ENCODE measurements at regions not wholly inside any gene's neighbourhood (a gene's known extent, or its start where the extent isn't known, plus 50 kb on each side); places are given as distances from the start of the nearest gene placed in this dataset.
"Not testable (repeated sequence)": the region's sequence is repeated elsewhere in the genome, so short reads cannot be mapped to it uniquely, and the experiment has no call there.

DNA sequence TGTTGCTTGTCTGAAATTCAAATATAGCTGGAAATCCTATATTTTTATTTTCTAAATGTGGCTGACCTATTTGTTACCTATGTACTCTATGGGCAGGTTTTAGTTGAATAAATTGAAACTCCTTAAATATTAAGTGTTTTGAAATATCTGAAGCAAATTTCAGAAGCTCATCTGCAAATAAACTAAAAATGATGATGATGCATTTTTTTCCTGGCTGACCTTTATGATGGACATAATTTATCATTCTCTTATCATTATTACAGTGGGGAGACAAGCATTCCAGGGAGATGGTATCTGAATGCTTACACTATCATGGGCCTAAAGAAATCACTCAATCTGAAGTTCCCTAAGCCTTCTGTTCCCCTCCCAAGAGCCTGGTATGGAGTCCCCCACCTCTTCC lies 1225.2 kb downstream of the AACS start:
- no peaks in the 10 kb centered on the region for H3K36me3 ChIP-seq (ENCODE audit: insufficient read depth, low read length)
- H3F3A ChIP-seq (ENCODE audit: insufficient read depth, low read length) = no peaks in the 10 kb centered on the region
- H2AFZ ChIP-seq (ENCODE audit: low read length) = no peak overlapping the region
- no peak overlapping the region for H3K4me2 ChIP-seq (ENCODE audit: low read length)
- H3K27me3 ChIP-seq (ENCODE audit: insufficient read depth, low read length) = no peaks in the 10 kb centered on the region
- no peaks in the 10 kb centered on the region for H3K9me3 ChIP-seq (ENCODE audit: low read length)
- no peaks in the 10 kb centered on the region for H3K9me2 ChIP-seq (ENCODE audit: low read depth, low read length)
- no peaks in the 10 kb centered on the region for H3K79me2 ChIP-seq (ENCODE audit: insufficient read depth, low read length)
- no peak overlapping the region for H3K27ac ChIP-seq (ENCODE audit: low read depth, low read length, poor library complexity, severe bottlenecking)
- H4K20me1 ChIP-seq (ENCODE audit: insufficient read depth, low read length) = no peaks in the 10 kb centered on the region
- H3K9ac ChIP-seq (ENCODE audit: low read length) = no peak overlapping the region
- H3K4me3 ChIP-seq (ENCODE audit: low read depth, low read length, poor library complexity, severe bottlenecking) = no peak overlapping the region
- TF ChIP-seq EZH2 (IDR thresholded peaks at IDR 0.05; ENCODE audit: borderline replicate concordance, low read length) = no peak
- TF ChIP-seq, protein P1, sequence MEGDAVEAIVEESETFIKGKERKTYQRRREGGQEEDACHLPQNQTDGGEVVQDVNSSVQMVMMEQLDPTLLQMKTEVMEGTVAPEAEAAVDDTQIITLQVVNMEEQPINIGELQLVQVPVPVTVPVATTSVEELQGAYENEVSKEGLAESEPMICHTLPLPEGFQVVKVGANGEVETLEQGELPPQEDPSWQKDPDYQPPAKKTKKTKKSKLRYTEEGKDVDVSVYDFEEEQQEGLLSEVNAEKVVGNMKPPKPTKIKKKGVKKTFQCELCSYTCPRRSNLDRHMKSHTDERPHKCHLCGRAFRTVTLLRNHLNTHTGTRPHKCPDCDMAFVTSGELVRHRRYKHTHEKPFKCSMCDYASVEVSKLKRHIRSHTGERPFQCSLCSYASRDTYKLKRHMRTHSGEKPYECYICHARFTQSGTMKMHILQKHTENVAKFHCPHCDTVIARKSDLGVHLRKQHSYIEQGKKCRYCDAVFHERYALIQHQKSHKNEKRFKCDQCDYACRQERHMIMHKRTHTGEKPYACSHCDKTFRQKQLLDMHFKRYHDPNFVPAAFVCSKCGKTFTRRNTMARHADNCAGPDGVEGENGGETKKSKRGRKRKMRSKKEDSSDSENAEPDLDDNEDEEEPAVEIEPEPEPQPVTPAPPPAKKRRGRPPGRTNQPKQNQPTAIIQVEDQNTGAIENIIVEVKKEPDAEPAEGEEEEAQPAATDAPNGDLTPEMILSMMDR (IDR thresholded peaks at IDR 0.05; ENCODE audit: low read length) = no peak
- no peaks in the 10 kb centered on the region for H3K4me1 ChIP-seq (ENCODE audit: insufficient read depth, low read length, severe bottlenecking)

DNA sequence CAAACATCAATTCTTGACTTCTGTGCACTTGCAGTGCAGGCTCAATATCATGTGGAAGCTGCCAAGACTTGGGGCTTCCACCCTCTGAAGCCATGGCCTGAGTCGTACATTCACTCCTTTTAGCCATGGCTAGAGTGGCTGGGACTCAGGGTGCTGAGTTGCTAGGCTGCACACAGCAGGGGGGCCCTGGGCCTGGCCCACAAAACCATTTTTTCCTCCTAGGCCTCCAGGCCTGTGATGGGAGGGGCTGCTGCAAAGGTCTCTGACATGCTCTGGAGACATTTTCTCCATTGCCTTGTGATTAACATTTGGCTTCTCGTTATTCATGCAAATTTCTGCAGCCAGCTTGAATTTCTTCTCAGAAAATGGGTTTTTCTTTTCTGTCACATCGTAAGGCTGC lies 1226.8 kb downstream of the AACS start:
- not testable (repeated sequence) for H4K20me1 ChIP-seq (ENCODE audit: insufficient read depth, low read length); H3K9ac ChIP-seq (ENCODE audit: low read length); H3K9me3 ChIP-seq (ENCODE audit: low read length); H3K79me2 ChIP-seq (ENCODE audit: insufficient read depth, low read length); H3K4me2 ChIP-seq (ENCODE audit: low read length); H3K4me1 ChIP-seq (ENCODE audit: insufficient read depth, low read length, severe bottlenecking); H3K27ac ChIP-seq (ENCODE audit: low read depth, low read length, poor library complexity, severe bottlenecking); H3K9me2 ChIP-seq (ENCODE audit: low read depth, low read length); H2AFZ ChIP-seq (ENCODE audit: low read length); H3K4me3 ChIP-seq (ENCODE audit: low read depth, low read length, poor library complexity, severe bottlenecking); H3F3A ChIP-seq (ENCODE audit: insufficient read depth, low read length); H3K27me3 ChIP-seq (ENCODE audit: insufficient read depth, low read length); H3K36me3 ChIP-seq (ENCODE audit: insufficient read depth, low read length)

DNA sequence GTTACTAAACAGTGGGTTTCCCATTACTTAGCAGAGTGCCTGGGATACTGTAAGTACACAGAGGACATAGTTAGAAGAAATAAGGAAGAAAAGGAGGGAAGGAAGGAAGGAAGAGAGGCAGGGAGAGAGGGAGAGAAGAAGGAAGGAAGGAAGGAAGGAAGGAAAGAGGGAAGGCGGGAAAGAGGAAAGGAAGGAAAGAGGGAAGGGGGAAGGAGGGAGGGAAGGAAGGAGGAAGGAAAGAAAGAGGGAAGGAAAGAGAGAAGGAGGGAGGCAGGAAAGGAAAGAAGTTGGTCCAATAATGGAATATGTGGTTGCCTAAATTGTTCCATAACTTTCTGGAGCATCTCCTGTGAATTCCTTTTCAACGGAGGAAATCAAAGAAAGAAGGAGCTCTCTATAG lies 1230.4 kb downstream of the AACS start:
- H3K27me3 ChIP-seq (ENCODE audit: insufficient read depth, low read length) = no peaks in the 10 kb centered on the region
- no peak overlapping the region for H3K4me3 ChIP-seq (ENCODE audit: low read depth, low read length, poor library complexity, severe bottlenecking)
- no peak overlapping the region for H3K4me2 ChIP-seq (ENCODE audit: low read length)
- no peaks in the 10 kb centered on the region for H3F3A ChIP-seq (ENCODE audit: insufficient read depth, low read length)
- no peaks in the 10 kb centered on the region for H3K79me2 ChIP-seq (ENCODE audit: insufficient read depth, low read length)
- H3K9ac ChIP-seq (ENCODE audit: low read length) = no peak overlapping the region
- no peak overlapping the region for H3K27ac ChIP-seq (ENCODE audit: low read depth, low read length, poor library complexity, severe bottlenecking)
- no peaks in the 10 kb centered on the region for H3K36me3 ChIP-seq (ENCODE audit: insufficient read depth, low read length)
- H2AFZ ChIP-seq (ENCODE audit: low read length) = no peak overlapping the region
- no peaks in the 10 kb centered on the region for H3K4me1 ChIP-seq (ENCODE audit: insufficient read depth, low read length, severe bottlenecking)
- no peaks in the 10 kb centered on the region for H4K20me1 ChIP-seq (ENCODE audit: insufficient read depth, low read length)
- H3K9me3 ChIP-seq (ENCODE audit: low read length) = no peaks in the 10 kb centered on the region
- no peak for TF ChIP-seq EZH2 (IDR thresholded peaks at IDR 0.05; ENCODE audit: borderline replicate concordance, low read length)
- TF ChIP-seq, protein P1 (IDR thresholded peaks at IDR 0.05; ENCODE audit: low read length) = no peak
- no peaks in the 10 kb centered on the region for H3K9me2 ChIP-seq (ENCODE audit: low read depth, low read length)

DNA sequence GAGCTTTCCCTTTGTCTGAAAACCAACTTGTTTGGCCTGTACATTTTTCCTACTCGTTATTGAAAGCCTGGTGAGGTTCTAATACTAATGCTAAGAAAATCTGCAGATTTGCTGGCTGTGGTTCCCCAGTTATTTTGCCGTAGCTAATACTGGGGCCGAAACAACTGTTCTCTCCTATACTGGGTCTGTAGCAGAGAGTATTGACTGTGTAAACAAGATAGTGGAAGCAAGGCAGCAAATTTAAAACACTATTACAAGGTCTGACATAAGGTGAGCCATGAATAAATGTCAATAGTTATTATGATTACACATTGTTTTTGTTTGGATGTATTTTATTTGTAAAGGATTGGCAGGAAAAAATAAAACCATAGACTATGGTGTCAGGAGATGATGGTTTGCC lies 1244.0 kb downstream of the AACS start:
- Histone ChIP-seq H3K79me2 (ENCODE audit: insufficient read depth, low read length) (no peaks in the 10 kb centered on the region), H3K27me3 (ENCODE audit: insufficient read depth, low read length) (no peaks in the 10 kb centered on the region), H4K20me1 (ENCODE audit: insufficient read depth, low read length) (no peaks in the 10 kb centered on the region), H3K27ac (ENCODE audit: low read depth, low read length, poor library complexity, severe bottlenecking) (no peak overlapping the region), H3K4me1 (ENCODE audit: insufficient read depth, low read length, severe bottlenecking) (no peaks in the 10 kb centered on the region), H3K9me3 (ENCODE audit: low read length) (no peaks in the 10 kb centered on the region), H3K9me2 (ENCODE audit: low read depth, low read length) (no peaks in the 10 kb centered on the region), H2AFZ (ENCODE audit: low read length) (no peak overlapping the region), H3K9ac (ENCODE audit: low read length) (no peak overlapping the region), H3K36me3 (ENCODE audit: insufficient read depth, low read length) (no peaks in the 10 kb centered on the region), H3K4me2 (ENCODE audit: low read length) (no peak overlapping the region), H3F3A (ENCODE audit: insufficient read depth, low read length) (no peaks in the 10 kb centered on the region), H3K4me3 (ENCODE audit: low read depth, low read length, poor library complexity, severe bottlenecking) (no peak overlapping the region)
- TF ChIP-seq, protein P1 (IDR thresholded peaks at IDR 0.05; ENCODE audit: low read length) = no peak
- TF ChIP-seq EZH2 (IDR thresholded peaks at IDR 0.05; ENCODE audit: borderline replicate concordance, low read length) = no peak
